HFFc6 (cell line): ENCODE measurements at regions not wholly inside any gene's neighbourhood (a gene's known extent, or its start where the extent isn't known, plus 50 kb on each side); places are given as distances from the start of the nearest gene placed in this dataset.

ENCODE experiments used
- DNase-seq: peaks from one replicate; pipeline ENCODE4 v3.0.0-alpha.2; 2018
- H3K27ac Mint-ChIP-seq: 2 replicates; pipeline ENCODE4 v1.8.0; 2020; ENCODE audit warnings: mild to moderate bottlenecking, mixed read lengths
- H3K27me3 Mint-ChIP-seq: 2 replicates; pipeline ENCODE4 v1.8.0; 2021; ENCODE audit warnings: mild to moderate bottlenecking, moderate library complexity, mixed read lengths; ENCODE audit not compliant: insufficient read depth
- H3K36me3 Mint-ChIP-seq: 2 replicates; pipeline ENCODE4 v1.8.0; 2021; ENCODE audit warnings: low read depth, mixed read lengths
- H3K4me1 Mint-ChIP-seq: 2 replicates; pipeline ENCODE4 v1.8.0; 2020; ENCODE audit warnings: low read depth, mixed read lengths
- H3K4me3 Mint-ChIP-seq: 2 replicates; pipeline ENCODE4 v1.8.0; 2020; ENCODE audit warnings: mild to moderate bottlenecking, moderate library complexity, mixed read lengths
- H3K9me3 Mint-ChIP-seq: 2 replicates; pipeline ENCODE4 v1.8.0; 2020; ENCODE audit warnings: mild to moderate bottlenecking, mixed read lengths
- TF ChIP-seq, protein P1 (sequence below): fragments of 200-600 bp; sonication (generic); IDR thresholded peaks from 2 replicates; pipeline ENCODE4 v1.5.0; 2021; ENCODE audit warnings: antibody characterized with exemption, mild to moderate bottlenecking

DNA sequence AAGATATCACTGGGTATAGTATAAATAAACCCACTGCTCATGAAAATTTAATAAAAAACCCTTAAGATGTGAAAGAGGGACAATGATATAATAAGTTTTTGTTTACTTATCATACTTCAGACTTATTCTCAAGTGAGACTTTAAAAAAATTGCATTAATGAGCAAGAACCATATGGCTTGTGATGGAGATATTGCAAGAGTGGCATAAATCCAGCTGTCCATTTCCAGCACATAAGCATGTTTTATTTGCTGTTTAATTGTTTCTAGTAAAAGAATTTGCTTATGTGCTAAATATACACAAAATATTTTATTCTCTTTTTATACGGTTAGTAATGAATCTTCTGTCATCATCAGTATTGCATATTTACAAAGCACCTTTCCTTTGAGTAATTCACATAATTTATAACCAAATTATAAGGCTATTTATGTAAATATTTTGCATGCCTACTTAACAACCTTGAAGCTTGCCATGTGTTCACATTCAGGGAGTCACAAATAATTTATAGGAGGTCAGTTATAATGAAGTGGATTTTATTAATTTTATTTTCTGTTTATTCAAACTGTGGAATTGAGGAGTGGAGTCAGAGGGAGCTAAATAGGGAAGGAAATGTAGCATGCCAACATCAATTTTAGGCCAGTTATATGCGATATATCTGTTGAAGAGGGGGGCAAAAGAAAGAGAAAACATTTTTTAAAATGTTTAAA, 318.5 kb upstream of the CWC22 start:
- Mint-ChIP-seq H3K9me3 (no peaks in the 10 kb centered on the region), H3K36me3 (no peaks in the 10 kb centered on the region), H3K4me3 (no peak overlapping the region), H3K27me3 (no peaks in the 10 kb centered on the region), H3K27ac (no peak overlapping the region), H3K4me1 (peaks cover 12% of the 10 kb centered on the region)
- TF ChIP-seq, protein P1, sequence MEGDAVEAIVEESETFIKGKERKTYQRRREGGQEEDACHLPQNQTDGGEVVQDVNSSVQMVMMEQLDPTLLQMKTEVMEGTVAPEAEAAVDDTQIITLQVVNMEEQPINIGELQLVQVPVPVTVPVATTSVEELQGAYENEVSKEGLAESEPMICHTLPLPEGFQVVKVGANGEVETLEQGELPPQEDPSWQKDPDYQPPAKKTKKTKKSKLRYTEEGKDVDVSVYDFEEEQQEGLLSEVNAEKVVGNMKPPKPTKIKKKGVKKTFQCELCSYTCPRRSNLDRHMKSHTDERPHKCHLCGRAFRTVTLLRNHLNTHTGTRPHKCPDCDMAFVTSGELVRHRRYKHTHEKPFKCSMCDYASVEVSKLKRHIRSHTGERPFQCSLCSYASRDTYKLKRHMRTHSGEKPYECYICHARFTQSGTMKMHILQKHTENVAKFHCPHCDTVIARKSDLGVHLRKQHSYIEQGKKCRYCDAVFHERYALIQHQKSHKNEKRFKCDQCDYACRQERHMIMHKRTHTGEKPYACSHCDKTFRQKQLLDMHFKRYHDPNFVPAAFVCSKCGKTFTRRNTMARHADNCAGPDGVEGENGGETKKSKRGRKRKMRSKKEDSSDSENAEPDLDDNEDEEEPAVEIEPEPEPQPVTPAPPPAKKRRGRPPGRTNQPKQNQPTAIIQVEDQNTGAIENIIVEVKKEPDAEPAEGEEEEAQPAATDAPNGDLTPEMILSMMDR, result no peak
- no peak for DNase-seq

DNA sequence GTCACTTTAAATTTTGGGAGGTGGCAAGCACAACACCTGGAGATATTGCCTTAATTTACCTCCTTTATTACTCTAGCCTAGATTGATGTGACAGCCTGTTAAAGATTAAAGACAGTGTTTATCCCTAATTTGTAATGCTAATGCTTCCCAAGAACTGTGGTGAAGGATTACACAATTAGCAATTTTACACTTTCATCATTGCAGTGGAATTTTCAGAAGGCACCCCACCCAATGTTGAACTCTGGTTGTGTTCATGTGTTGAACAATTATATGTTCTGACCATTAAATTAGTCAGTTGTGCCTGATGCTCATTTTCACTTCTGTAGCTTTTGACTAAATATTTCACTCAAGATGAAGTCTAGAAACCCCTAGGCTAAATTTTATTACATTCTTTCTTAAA, 317.1 kb upstream of the CWC22 start:
- Mint-ChIP-seq H3K27me3 (no peaks in the 10 kb centered on the region; the same call in 1 of the 2 replicates), H3K27ac (no peak overlapping the region), H3K36me3 (no peaks in the 10 kb centered on the region), H3K4me1 (peaks cover 12% of the 10 kb centered on the region), H3K4me3 (no peak overlapping the region), H3K9me3 (no peaks in the 10 kb centered on the region)
- no peak for DNase-seq
- TF ChIP-seq, protein P1, result no peak

DNA sequence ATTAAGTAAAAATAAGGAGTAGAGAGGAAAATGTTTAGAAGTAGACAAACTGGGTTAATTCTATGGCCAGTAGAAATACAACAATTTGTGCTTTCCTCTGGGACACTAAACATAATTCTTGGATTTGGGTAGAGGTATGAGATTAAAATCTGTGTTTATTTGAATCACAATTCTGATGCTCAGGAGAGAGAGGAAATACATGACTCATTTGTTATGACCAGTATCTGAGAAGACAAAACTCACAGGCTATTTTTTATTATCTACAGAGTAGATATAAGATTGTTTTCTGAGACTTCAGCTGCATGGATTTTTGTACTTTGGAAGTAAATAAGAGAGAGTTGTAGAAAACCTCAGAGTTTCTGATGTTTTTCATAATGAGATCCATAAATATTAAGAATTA, 315.7 kb upstream of the CWC22 start:
- no peaks in the 10 kb centered on the region for H3K9me3 Mint-ChIP-seq
- H3K36me3 Mint-ChIP-seq, result no peaks in the 10 kb centered on the region
- H3K27me3 Mint-ChIP-seq, result no peaks in the 10 kb centered on the region; the same call in 1 of the 2 replicates
- H3K4me3 Mint-ChIP-seq, result no peak overlapping the region
- TF ChIP-seq, protein P1, result no peak
- peaks cover 12% of the 10 kb centered on the region for H3K4me1 Mint-ChIP-seq
- DNase-seq, result peak; percentile 41
- H3K27ac Mint-ChIP-seq, result no peak overlapping the region

DNA sequence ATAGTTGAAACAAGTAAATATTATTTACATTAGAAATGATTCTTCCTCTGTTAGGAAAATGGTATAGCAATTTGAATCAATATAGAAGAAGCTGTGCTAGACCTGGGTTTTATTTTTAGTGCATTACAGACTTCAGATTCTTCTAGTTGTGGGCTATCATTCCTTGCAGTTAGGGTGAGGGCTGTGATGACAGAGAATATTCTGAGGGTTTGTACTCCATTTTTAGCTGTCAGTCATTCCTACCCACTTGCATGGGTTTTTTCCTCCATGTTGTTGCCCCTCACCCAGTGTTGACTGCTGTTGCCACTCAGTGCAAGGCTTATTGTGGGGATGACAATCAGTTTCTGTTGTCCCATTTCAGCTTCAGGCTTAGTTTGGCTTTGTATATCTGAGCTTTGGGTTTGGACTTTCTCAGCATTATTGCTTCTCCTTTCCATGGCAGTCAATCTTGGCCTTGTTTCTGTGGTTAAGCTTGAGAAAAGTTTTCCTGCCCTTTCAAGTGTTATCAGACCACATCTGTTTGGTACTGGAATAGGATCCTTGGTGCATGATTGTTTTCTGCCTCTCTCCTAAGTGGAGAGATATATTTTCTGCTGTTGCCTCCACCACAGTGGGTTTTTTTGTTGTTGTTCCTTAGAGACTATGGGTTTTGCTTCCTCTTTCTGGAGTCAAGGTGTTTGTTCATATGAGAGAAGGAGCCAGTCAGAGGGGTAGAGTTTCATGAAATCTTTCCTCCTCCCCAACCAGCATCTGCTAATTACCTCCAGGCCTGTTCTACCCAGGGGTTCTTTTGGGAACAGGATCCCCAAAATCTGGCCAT, 312.7 kb upstream of the CWC22 start:
- no peaks in the 10 kb centered on the region for H3K36me3 Mint-ChIP-seq
- no peaks in the 10 kb centered on the region for H3K9me3 Mint-ChIP-seq
- TF ChIP-seq, protein P1, result no peak
- H3K4me1 Mint-ChIP-seq, result peaks cover 12% of the 10 kb centered on the region
- no peaks in the 10 kb centered on the region; the same call in 1 of the 2 replicates for H3K27me3 Mint-ChIP-seq
- no peak overlapping the region for H3K4me3 Mint-ChIP-seq
- no peak overlapping the region for H3K27ac Mint-ChIP-seq
- no peak for DNase-seq

DNA sequence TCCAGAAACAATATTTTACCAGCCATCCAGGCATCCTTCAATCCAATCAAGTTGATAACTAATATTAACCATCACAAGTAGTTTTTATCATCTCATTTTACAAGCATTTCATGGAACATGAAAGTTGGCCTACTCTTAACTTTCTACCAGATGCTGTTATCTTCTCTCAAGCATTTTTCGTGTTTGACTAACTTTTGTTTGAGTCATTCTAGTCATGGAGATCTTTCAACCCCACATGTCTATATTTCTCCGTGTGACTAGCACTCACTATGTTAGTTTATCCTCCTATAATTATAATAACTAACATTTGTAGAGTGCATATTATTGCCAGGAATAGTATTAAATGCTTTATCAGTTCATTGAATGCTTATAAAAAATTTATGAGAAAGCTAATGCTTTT, 307.0 kb upstream of the CWC22 start:
- H3K4me3 Mint-ChIP-seq, result no peak overlapping the region
- TF ChIP-seq, protein P1, result no peak
- peak; percentile 53 for DNase-seq
- H3K4me1 Mint-ChIP-seq, result peaks cover 11% of the 10 kb centered on the region
- H3K9me3 Mint-ChIP-seq, result no peaks in the 10 kb centered on the region
- H3K36me3 Mint-ChIP-seq, result no peaks in the 10 kb centered on the region
- H3K27ac Mint-ChIP-seq, result no peak overlapping the region
- no peaks in the 10 kb centered on the region for H3K27me3 Mint-ChIP-seq
